ENCODE measurements at regions not wholly inside any gene's neighbourhood (a gene's known extent, or its start where the extent isn't known, plus 50 kb on each side); places are given as distances from the start of the nearest gene placed in this dataset.

- Histone ChIP-seq H3K79me1 (replicated peaks; ENCODE audit: low read length, poor library complexity, severe bottlenecking) (no peaks in the 10 kb centered on the region), H4K91ac (ENCODE audit: low read length) (no peak overlapping the region), H3K4me3 (ENCODE audit: insufficient read depth in 1 of 2, low read depth in 1 of 2, low read length in 2 of 2) (no peak overlapping the region), H2BK5ac (ENCODE audit: low read depth, low read length, poor library complexity, severe bottlenecking) (no peak overlapping the region), H3K18ac (ENCODE audit: low read depth in 1 of 2, low read length in 2 of 2) (no peak overlapping the region), H2BK15ac (ENCODE audit: low read depth, poor library complexity, severe bottlenecking) (no peak overlapping the region), H2BK120ac (ENCODE audit: low read depth, low read length) (no peak overlapping the region), H3K36me3 (ENCODE audit: control insufficient read depth in 1 of 2, insufficient read depth in 2 of 2, low read depth in 1 of 2, low read length in 2 of 2) (no peaks in the 10 kb centered on the region), H3K27me3 (ENCODE audit: control insufficient read depth in 1 of 2, insufficient read depth in 1 of 2, low read length in 2 of 2) (no peaks in the 10 kb centered on the region), H4K8ac (ENCODE audit: low read length) (no peak overlapping the region), H2BK12ac (ENCODE audit: low read length in 2 of 2) (no peak overlapping the region), H3K4ac (ENCODE audit: low read depth in 1 of 2, low read length in 2 of 2) (no peak overlapping the region), H3K9me3 (ENCODE audit: control insufficient read depth, low read length) (peaks cover 49% of the 10 kb centered on the region), H3K14ac (ENCODE audit: low read length in 2 of 2) (no peak overlapping the region), H3K4me2 (ENCODE audit: low read length, poor library complexity, severe bottlenecking) (no peak overlapping the region), H3K9ac (ENCODE audit: low read length) (no peak overlapping the region), H2AK5ac (ENCODE audit: low read length, severe bottlenecking) (no peak overlapping the region), H2AFZ (ENCODE audit: low read depth, low read length) (no peak overlapping the region), H3K4me1 (ENCODE audit: control insufficient read depth, insufficient read depth, low read depth, low read length) (no peaks in the 10 kb centered on the region), H3K23ac (ENCODE audit: low read length in 2 of 2) (no peak overlapping the region), H3K27ac (ENCODE audit: low read length, poor library complexity, severe bottlenecking) (no peak overlapping the region)
- 100% methylated on average over 1 of the region's 1 CpG for WGBS
- no peak for DNase-seq
Observed at GRCh38 chr2:123894167-123894566, 130.9 kb upstream of the CNTNAP5 start.

- DNase-seq, result no peak
- no peak overlapping the region for H2AK5ac ChIP-seq (ENCODE audit: low read length, severe bottlenecking)
- no peaks in the 10 kb centered on the region for H3K79me1 ChIP-seq (replicated peaks; ENCODE audit: low read length, poor library complexity, severe bottlenecking)
- no peak overlapping the region for H3K14ac ChIP-seq (ENCODE audit: low read length in 2 of 2)
- H3K4ac ChIP-seq (ENCODE audit: low read depth in 1 of 2, low read length in 2 of 2), result no peak overlapping the region
- no peak overlapping the region for H3K4me3 ChIP-seq (ENCODE audit: insufficient read depth in 1 of 2, low read depth in 1 of 2, low read length in 2 of 2)
- H3K18ac ChIP-seq (ENCODE audit: low read depth in 1 of 2, low read length in 2 of 2), result no peak overlapping the region
- H4K8ac ChIP-seq (ENCODE audit: low read length), result no peak overlapping the region
- no peak overlapping the region for H3K23ac ChIP-seq (ENCODE audit: low read length in 2 of 2)
- no peak overlapping the region for H3K4me2 ChIP-seq (ENCODE audit: low read length, poor library complexity, severe bottlenecking)
- H2BK120ac ChIP-seq (ENCODE audit: low read depth, low read length), result no peak overlapping the region
- H3K27ac ChIP-seq (ENCODE audit: low read length, poor library complexity, severe bottlenecking), result no peak overlapping the region
- no peak overlapping the region for H2BK12ac ChIP-seq (ENCODE audit: low read length in 2 of 2)
- no peak overlapping the region for H3K9ac ChIP-seq (ENCODE audit: low read length)
- H2BK15ac ChIP-seq (ENCODE audit: low read depth, poor library complexity, severe bottlenecking), result no peak overlapping the region
- H3K9me3 ChIP-seq (ENCODE audit: control insufficient read depth, low read length), result peaks cover 56% of the 10 kb centered on the region
- H3K27me3 ChIP-seq (ENCODE audit: control insufficient read depth in 1 of 2, insufficient read depth in 1 of 2, low read length in 2 of 2), result no peaks in the 10 kb centered on the region
- H2AFZ ChIP-seq (ENCODE audit: low read depth, low read length), result no peak overlapping the region
- WGBS, result 87% methylated on average over 2 of the region's 2 CpGs
- H3K4me1 ChIP-seq (ENCODE audit: control insufficient read depth, insufficient read depth, low read depth, low read length), result no peaks in the 10 kb centered on the region
- H2BK5ac ChIP-seq (ENCODE audit: low read depth, low read length, poor library complexity, severe bottlenecking), result no peak overlapping the region
- H4K91ac ChIP-seq (ENCODE audit: low read length), result no peak overlapping the region
- H3K36me3 ChIP-seq (ENCODE audit: control insufficient read depth in 1 of 2, insufficient read depth in 2 of 2, low read depth in 1 of 2, low read length in 2 of 2), result no peaks in the 10 kb centered on the region
Observed at GRCh38 chr2:123895651-123896050, 129.4 kb upstream of the CNTNAP5 start.

GRCh38 chr2:123901256-123901655 lies 123.8 kb upstream of the CNTNAP5 start:
- no peaks in the 10 kb centered on the region for H3K79me1 ChIP-seq (replicated peaks; ENCODE audit: low read length, poor library complexity, severe bottlenecking)
- H2BK15ac ChIP-seq (ENCODE audit: low read depth, poor library complexity, severe bottlenecking), result no peak overlapping the region
- no peak overlapping the region for H2AK5ac ChIP-seq (ENCODE audit: low read length, severe bottlenecking)
- no peaks in the 10 kb centered on the region for H3K27me3 ChIP-seq (ENCODE audit: control insufficient read depth in 1 of 2, insufficient read depth in 1 of 2, low read length in 2 of 2)
- no peak overlapping the region for H2AFZ ChIP-seq (ENCODE audit: low read depth, low read length)
- H3K18ac ChIP-seq (ENCODE audit: low read depth in 1 of 2, low read length in 2 of 2), result no peak overlapping the region
- no peak overlapping the region for H3K14ac ChIP-seq (ENCODE audit: low read length in 2 of 2)
- H2BK12ac ChIP-seq (ENCODE audit: low read length in 2 of 2), result no peak overlapping the region
- no peak overlapping the region for H3K4ac ChIP-seq (ENCODE audit: low read depth in 1 of 2, low read length in 2 of 2)
- no peak overlapping the region for H4K91ac ChIP-seq (ENCODE audit: low read length)
- H3K4me3 ChIP-seq (ENCODE audit: insufficient read depth in 1 of 2, low read depth in 1 of 2, low read length in 2 of 2), result no peak overlapping the region
- H3K9ac ChIP-seq (ENCODE audit: low read length), result no peak overlapping the region
- H3K9me3 ChIP-seq (ENCODE audit: control insufficient read depth, low read length), result peaks cover 48% of the 10 kb centered on the region
- H2BK120ac ChIP-seq (ENCODE audit: low read depth, low read length), result no peak overlapping the region
- H2BK5ac ChIP-seq (ENCODE audit: low read depth, low read length, poor library complexity, severe bottlenecking), result no peak overlapping the region
- no peak overlapping the region for H3K4me2 ChIP-seq (ENCODE audit: low read length, poor library complexity, severe bottlenecking)
- no peaks in the 10 kb centered on the region for H3K4me1 ChIP-seq (ENCODE audit: control insufficient read depth, insufficient read depth, low read depth, low read length)
- no peaks in the 10 kb centered on the region for H3K36me3 ChIP-seq (ENCODE audit: control insufficient read depth in 1 of 2, insufficient read depth in 2 of 2, low read depth in 1 of 2, low read length in 2 of 2)
- no peak overlapping the region for H3K23ac ChIP-seq (ENCODE audit: low read length in 2 of 2)
- H3K27ac ChIP-seq (ENCODE audit: low read length, poor library complexity, severe bottlenecking), result no peak overlapping the region
- no peak overlapping the region for H4K8ac ChIP-seq (ENCODE audit: low read length)
- DNase-seq, result no peak
- WGBS, result no CpG with 5 or more reads among the region's 3 CpGs

GRCh38 chr2:123906361-123906760 lies 118.7 kb upstream of the CNTNAP5 start:
- Histone ChIP-seq H3K23ac (ENCODE audit: low read length in 2 of 2) (no peak overlapping the region), H4K8ac (ENCODE audit: low read length) (no peak overlapping the region), H3K27me3 (ENCODE audit: control insufficient read depth in 1 of 2, insufficient read depth in 1 of 2, low read length in 2 of 2) (no peaks in the 10 kb centered on the region), H3K4ac (ENCODE audit: low read depth in 1 of 2, low read length in 2 of 2) (no peak overlapping the region), H2AK5ac (ENCODE audit: low read length, severe bottlenecking) (no peak overlapping the region), H2AFZ (ENCODE audit: low read depth, low read length) (no peak overlapping the region), H2BK12ac (ENCODE audit: low read length in 2 of 2) (no peak overlapping the region), H2BK120ac (ENCODE audit: low read depth, low read length) (no peak overlapping the region), H3K4me3 (ENCODE audit: insufficient read depth in 1 of 2, low read depth in 1 of 2, low read length in 2 of 2) (no peak overlapping the region), H2BK5ac (ENCODE audit: low read depth, low read length, poor library complexity, severe bottlenecking) (no peak overlapping the region), H3K9ac (ENCODE audit: low read length) (no peak overlapping the region), H3K79me1 (replicated peaks; ENCODE audit: low read length, poor library complexity, severe bottlenecking) (no peaks in the 10 kb centered on the region), H3K9me3 (ENCODE audit: control insufficient read depth, low read length) (peaks cover 19% of the 10 kb centered on the region), H3K36me3 (ENCODE audit: control insufficient read depth in 1 of 2, insufficient read depth in 2 of 2, low read depth in 1 of 2, low read length in 2 of 2) (no peaks in the 10 kb centered on the region), H3K14ac (ENCODE audit: low read length in 2 of 2) (no peak overlapping the region), H4K91ac (ENCODE audit: low read length) (no peak overlapping the region), H3K4me1 (ENCODE audit: control insufficient read depth, insufficient read depth, low read depth, low read length) (no peaks in the 10 kb centered on the region), H3K4me2 (ENCODE audit: low read length, poor library complexity, severe bottlenecking) (no peak overlapping the region), H3K27ac (ENCODE audit: low read length, poor library complexity, severe bottlenecking) (no peak overlapping the region), H2BK15ac (ENCODE audit: low read depth, poor library complexity, severe bottlenecking) (no peak overlapping the region), H3K18ac (ENCODE audit: low read depth in 1 of 2, low read length in 2 of 2) (no peak overlapping the region)
- 56% methylated on average over 2 of the region's 2 CpGs for WGBS
- DNase-seq, result no peak
